ENCODE measurements at regions not wholly inside any gene's neighbourhood (a gene's known extent, or its start where the extent isn't known, plus 50 kb on each side); places are given as distances from the start of the nearest gene placed in this dataset.

DNA sequence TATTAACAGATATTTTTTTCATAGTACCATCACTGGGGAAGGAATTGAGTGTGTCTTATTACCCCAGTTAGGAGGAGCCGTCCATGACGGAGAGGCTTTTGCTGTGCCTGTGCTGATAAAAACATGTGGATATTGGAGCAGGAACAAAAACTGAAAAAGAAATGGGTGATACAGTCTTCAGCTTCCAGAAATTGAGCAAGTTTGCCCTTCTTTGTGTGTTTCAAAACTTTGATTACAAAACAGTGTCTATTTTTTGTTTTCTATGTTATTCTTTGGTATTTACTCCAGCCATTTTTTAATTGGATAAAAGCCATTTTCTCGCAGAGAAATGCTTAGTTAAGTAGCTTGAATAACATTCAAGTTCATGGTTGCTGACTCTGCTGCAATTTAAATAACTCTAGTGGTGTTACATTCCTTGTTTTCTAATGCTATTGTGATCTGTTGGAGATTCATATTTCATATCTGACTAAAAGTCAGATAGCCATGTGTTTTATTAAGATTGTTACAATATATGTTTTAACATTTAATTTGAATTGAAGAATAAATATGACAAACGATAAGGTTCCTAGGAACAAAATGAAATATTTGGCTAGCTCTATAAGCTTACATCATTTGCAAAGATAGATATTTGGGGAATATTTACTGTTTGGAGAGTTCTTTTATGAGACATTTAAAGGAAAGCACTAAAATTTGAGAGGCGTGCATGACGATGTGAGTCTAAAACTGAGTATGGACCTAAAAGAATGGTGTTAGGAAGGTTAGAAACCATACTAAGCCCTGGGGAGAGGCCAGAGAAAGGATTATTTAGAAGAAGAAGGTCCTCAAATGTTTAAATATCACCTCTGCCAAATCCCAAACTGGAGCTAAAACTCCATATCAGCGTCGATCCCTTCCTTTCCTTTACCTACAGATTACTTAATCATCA, 747.3 kb upstream of the CELF2 start:
- POLR2A ChIA-PET = no interaction called here
- CTCF ChIA-PET = no interaction called here
- TF ChIP-seq ZNF274 (IDR thresholded peaks at IDR 0.05; ENCODE audit: low read depth, low read length) (no peak), SRF (IDR thresholded peaks at IDR 0.05; ENCODE audit: low read depth) (no peak), POLR2AphosphoS5 (IDR thresholded peaks at IDR 0.05; ENCODE audit: low read depth, low read length) (no peak), TCF7L2 (IDR thresholded peaks at IDR 0.05; ENCODE audit: borderline replicate concordance, extremely low read depth, insufficient read depth, insufficient read length) (no peak), SIN3A (IDR thresholded peaks at IDR 0.05; ENCODE audit: low read depth) (no peak), ZFX (IDR thresholded peaks at IDR 0.05) (no peak), YY1 (IDR thresholded peaks at IDR 0.05; ENCODE audit: extremely low read depth, insufficient replicate concordance, low read depth, low read length) (no peak), POLR2A (IDR thresholded peaks at IDR 0.05; ENCODE audit: borderline replicate concordance, extremely low read depth, insufficient read depth, insufficient read length) (no peak), EZH2phosphoT487 (IDR thresholded peaks at IDR 0.05; ENCODE audit: borderline replicate concordance) (no peak)
- TF ChIP-seq, protein P1, sequence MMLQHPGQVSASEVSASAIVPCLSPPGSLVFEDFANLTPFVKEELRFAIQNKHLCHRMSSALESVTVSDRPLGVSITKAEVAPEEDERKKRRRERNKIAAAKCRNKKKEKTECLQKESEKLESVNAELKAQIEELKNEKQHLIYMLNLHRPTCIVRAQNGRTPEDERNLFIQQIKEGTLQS (IDR thresholded peaks at IDR 0.05) = no peak
- TF ChIP-seq, protein P2, sequence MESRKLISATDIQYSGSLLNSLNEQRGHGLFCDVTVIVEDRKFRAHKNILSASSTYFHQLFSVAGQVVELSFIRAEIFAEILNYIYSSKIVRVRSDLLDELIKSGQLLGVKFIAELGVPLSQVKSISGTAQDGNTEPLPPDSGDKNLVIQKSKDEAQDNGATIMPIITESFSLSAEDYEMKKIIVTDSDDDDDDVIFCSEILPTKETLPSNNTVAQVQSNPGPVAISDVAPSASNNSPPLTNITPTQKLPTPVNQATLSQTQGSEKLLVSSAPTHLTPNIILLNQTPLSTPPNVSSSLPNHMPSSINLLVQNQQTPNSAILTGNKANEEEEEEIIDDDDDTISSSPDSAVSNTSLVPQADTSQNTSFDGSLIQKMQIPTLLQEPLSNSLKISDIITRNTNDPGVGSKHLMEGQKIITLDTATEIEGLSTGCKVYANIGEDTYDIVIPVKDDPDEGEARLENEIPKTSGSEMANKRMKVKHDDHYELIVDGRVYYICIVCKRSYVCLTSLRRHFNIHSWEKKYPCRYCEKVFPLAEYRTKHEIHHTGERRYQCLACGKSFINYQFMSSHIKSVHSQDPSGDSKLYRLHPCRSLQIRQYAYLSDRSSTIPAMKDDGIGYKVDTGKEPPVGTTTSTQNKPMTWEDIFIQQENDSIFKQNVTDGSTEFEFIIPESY (IDR thresholded peaks at IDR 0.05; ENCODE audit: extremely low read depth, insufficient replicate concordance, low read length) = no peak
- TF ChIP-seq, protein P3, sequence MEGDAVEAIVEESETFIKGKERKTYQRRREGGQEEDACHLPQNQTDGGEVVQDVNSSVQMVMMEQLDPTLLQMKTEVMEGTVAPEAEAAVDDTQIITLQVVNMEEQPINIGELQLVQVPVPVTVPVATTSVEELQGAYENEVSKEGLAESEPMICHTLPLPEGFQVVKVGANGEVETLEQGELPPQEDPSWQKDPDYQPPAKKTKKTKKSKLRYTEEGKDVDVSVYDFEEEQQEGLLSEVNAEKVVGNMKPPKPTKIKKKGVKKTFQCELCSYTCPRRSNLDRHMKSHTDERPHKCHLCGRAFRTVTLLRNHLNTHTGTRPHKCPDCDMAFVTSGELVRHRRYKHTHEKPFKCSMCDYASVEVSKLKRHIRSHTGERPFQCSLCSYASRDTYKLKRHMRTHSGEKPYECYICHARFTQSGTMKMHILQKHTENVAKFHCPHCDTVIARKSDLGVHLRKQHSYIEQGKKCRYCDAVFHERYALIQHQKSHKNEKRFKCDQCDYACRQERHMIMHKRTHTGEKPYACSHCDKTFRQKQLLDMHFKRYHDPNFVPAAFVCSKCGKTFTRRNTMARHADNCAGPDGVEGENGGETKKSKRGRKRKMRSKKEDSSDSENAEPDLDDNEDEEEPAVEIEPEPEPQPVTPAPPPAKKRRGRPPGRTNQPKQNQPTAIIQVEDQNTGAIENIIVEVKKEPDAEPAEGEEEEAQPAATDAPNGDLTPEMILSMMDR (IDR thresholded peaks at IDR 0.05 in 2 of 3, conservative IDR thresholded peaks at IDR 0.05 in 1 of 3; ENCODE audit: borderline replicate concordance in 1 of 3, insufficient read depth in 1 of 3, low read depth in 2 of 3, low read length in 2 of 3) = no peak
- intact Hi-C loops (cut with micrococcal nuclease) = no loop called here
- Histone ChIP-seq H3K27me3 (ENCODE audit: insufficient read depth, low read length) (no peaks in the 10 kb centered on the region), H3K9me2 (ENCODE audit: insufficient read depth) (no peaks in the 10 kb centered on the region), H3K9me3 (ENCODE audit: control insufficient read depth in 1 of 2, insufficient read depth in 1 of 2, low read depth in 1 of 2, low read length in 2 of 2) (peaks cover 21 to 23% of the 10 kb centered on the region in 2 experiments; a peak in 2 of 4 replicates), H2AFZ (ENCODE audit: low read depth, low read length, poor library complexity, severe bottlenecking) (no peak overlapping the region), H3K4me1 (ENCODE audit: control insufficient read depth in 1 of 2, insufficient read depth in 2 of 2, low read length in 2 of 2) (no peaks in the 10 kb centered on the region), H4K20me1 (ENCODE audit: insufficient read depth) (no peaks in the 10 kb centered on the region), H3K36me3 (ENCODE audit: control insufficient read depth in 1 of 2, insufficient read depth in 2 of 2, low read length in 2 of 2) (no peaks in the 10 kb centered on the region), H3K79me2 (ENCODE audit: insufficient read depth, low read length) (no peaks in the 10 kb centered on the region), H3K4me2 (ENCODE audit: low read length) (no peak overlapping the region), H3K4me3 (replicated peaks in 1 of 2; ENCODE audit: low read depth in 1 of 2, low read length in 2 of 2) (no peak overlapping the region), H3K9ac (ENCODE audit: low read length) (no peak overlapping the region), H3K27ac (ENCODE audit: low read depth, low read length) (no peak overlapping the region)
- no TSS peak for BruUV-seq (replicated peaks)
- DNase-seq (ENCODE audit: low read depth, low spot score) (no peak), ATAC-seq (no peak)
- RAD21 ChIA-PET (ENCODE audit: low non-redundant PET in 1 of 2, low total read pairs in 2 of 2, uncharacterized antibody in 2 of 2, unreplicated experiment in 2 of 2) = no interaction called here

All from HCT116 (cell line).